ENCODE measurements at regions not wholly inside any gene's neighbourhood (a gene's known extent, or its start where the extent isn't known, plus 50 kb on each side); places are given as distances from the start of the nearest gene placed in this dataset.

DNA sequence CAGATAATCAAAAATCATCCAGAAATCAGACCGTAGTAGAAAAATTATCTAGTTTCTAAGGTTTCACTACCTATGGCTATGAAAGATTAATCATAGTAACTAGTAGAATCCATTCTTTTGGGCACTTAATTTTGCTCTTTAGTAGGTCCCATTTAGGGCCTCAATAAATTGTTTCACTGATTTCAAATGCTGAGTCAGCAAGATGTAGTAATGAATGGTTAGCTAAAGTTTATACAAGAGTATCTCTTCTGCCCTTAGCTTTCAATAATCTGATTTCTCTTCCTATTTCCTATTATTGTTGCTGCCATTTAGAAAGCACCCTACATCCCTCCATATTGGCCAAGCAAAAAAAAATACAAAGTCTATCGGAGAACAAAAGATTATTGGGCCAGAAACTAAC lies 283.2 kb upstream of the PCDH10 start:
- TF ChIP-seq, protein P1, sequence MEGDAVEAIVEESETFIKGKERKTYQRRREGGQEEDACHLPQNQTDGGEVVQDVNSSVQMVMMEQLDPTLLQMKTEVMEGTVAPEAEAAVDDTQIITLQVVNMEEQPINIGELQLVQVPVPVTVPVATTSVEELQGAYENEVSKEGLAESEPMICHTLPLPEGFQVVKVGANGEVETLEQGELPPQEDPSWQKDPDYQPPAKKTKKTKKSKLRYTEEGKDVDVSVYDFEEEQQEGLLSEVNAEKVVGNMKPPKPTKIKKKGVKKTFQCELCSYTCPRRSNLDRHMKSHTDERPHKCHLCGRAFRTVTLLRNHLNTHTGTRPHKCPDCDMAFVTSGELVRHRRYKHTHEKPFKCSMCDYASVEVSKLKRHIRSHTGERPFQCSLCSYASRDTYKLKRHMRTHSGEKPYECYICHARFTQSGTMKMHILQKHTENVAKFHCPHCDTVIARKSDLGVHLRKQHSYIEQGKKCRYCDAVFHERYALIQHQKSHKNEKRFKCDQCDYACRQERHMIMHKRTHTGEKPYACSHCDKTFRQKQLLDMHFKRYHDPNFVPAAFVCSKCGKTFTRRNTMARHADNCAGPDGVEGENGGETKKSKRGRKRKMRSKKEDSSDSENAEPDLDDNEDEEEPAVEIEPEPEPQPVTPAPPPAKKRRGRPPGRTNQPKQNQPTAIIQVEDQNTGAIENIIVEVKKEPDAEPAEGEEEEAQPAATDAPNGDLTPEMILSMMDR (conservative IDR thresholded peaks at IDR 0.05; ENCODE audit: low read depth, low read length), result no peak
- no peak for TF ChIP-seq EZH2 (IDR thresholded peaks at IDR 0.05; ENCODE audit: borderline replicate concordance, low read depth, low read length, poor library complexity, severe bottlenecking)
